NCI-H1436 treated with DMSO at 0.1 percent for 48 hours (cell line): ENCODE measurements at regions not wholly inside any gene's neighbourhood (a gene's known extent, or its start where the extent isn't known, plus 50 kb on each side); places are given as distances from the start of the nearest gene placed in this dataset.

Experiments used
- DNase-seq: peaks from one replicate; lab custom pipeline; 2025; lab: John Stamatoyannopoulos, UW

DNA sequence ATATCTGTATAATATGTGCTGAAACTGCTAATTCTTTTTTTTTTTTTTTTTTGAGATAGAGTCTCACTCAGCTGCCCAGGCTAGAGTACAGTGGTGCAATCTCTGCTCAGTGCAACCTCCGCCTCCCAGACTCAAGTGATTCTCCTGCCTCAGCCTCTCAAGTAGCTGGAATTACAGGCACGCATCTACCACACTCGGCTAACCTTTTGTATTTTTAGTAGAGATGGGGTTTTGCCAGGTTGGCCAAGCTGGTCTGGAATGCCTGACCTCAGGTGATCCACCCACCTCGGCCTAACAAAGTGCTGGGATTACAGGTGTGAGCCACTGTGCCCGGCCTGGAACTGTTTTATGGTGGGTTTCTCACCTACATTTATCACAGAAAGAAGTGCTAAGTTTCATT, 307.8 kb upstream of the STT3B start:
- DNase-seq: no peak

DNA sequence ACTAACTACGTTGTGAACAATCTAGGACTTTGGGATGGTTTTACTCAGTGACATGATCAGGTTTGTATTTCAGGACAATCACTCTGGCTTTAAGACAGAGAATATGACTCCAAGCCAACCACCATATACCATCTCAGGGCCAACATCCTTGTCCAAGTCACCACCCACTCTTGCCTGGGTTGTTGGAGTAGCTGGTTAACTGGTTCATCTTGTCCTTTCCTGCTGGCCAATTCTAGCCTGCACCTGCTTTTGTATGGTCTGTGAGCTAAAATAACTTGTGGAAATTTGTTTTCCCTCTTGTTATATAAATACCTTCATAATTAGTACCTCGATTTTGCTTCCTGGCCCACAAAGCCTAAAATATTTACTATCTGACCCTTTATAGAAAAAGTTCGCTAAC, 306.8 kb upstream of the STT3B start:
- no peak for DNase-seq

DNA sequence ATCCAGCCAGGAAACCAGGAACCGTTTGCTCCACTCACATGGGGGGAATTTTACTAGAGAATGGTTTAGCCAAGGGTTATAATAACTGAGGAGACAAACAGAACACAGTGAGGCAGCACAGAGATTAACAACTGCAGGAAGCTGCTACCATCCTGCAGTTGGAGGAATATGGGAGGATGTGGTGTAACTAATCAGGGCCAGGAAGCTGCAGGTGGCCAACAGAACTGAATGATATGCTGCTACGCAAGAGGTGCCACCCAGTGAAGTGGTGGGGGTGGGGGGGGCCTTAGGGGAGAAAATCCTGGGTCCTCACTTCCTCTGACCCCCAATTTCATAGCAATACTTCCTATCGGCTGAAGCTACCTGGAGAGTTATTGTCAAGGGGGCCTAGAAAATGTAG, 306.4 kb upstream of the STT3B start:
- DNase-seq: no peak

DNA sequence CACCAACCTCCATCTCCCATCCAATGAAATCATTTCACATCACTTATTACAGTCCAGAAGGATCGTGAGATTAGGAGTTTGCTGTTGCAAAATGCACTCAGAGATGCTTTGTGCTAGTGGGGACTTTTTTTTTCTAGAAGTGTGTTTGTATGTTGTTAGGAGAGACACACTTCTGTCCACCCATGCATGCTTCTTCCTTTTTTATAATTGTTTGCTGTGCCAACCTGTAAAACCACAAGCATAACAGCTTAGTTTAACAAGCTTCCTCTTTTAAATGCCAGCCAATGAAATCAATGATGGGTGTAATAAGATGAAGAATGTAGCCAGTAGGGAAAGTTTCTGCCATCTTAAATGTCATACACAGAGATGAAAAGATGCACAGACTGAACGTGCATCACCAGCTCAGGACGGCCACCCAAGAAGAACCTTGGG, 305.6 kb upstream of the STT3B start:
- DNase-seq: no peak

DNA sequence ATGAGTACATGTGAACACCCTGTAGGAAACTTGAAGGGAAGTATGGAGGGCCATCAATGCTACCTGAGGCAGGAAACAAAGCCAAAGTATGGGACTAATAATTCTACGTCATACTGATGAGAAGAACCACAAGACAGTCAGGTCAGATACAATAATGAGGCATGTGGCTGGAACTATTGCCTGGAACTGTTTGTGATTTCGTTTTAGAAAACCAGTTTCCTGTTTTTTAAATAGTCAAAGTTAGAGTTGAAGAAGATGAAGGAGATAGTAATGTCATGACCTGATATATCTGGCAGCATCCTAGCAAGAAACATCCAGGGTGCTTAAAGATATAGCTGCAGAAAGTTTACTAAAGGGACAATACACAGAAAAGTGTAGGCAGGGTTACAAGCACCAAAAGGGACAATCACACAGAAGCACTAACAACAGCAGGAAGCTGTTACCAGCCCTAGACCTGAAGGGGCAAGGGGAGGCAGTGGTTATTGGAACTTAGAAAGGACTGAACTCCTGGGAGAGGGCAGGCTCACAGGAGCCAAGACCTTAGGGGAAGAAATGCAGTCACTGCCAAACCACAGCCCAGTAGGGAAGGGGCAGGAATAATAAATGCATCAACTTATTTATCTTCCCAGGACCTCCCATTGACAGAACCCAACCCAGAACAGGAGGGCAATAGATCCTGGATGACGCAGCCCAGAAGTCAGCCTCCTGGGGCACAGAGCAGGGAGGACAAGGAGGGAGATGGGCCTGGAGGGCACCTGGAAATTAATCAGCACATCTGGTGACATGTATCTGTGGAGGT, 302.1 kb upstream of the STT3B start:
- DNase-seq: no peak

DNA sequence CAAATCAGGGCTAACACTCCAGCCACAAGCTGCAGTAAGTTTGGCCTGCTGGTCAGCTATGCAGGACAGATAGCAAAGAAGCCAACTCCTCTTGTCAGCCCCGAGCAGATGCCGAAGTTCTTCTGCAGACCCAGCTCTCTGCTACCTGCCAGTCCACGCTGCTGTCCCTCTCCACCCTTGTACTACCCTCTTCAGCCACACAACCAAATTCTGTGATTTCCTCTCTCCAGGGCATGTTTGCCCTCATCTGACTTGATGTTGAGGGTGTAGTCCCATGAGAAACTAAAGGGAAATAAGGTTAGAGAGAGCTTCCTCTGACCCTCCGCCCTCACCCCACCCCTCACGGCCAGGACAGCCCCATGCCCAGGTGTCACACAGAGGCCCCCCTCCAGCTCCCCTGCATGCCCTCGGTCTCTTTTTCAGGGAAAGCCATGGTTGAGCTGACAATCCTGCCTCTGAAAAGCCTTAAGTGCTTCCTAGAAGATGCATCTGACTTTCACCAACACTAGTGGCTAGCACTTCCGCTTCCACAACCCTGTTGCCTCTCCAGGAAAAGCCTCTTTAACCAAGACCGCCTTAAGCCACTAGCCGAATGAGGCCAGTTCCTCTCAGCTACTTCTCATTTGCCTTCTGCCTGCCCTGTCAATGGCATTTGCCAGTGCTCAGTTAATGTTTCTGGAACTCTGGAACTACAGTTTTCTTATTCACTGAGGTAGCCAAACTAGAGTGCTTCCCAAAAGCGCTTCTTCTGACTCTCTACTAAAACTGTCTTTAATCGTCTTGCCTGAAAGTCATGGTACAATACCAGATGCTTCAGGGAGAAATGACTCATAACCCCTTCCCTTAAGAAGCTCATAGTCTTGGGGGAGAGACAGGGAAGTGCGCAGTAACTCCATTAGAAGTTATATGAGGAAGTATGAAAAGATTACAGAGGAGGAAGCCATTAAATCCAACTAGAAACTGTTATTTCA, 300.4 kb upstream of the STT3B start:
- no peak for DNase-seq

DNA sequence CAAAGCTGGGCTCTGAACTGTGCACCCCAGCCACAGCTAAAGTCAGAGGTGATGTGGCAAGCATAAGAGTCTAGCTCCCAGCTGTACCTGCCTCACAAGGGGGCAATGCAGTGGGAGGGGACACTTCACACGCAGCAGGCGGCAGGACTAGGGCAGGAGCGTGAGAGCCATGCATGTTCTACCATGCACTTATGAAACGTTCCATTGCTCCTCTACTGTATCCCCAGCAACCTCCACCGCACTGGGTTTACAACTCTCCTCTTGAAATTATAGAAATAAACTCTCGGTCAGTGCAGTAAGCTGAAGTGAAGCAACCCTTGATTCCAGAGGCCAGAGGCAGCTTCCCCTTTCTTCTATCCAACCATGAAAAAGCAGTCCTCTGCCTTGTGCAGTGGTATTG, 298.6 kb upstream of the STT3B start:
- DNase-seq: no peak

DNA sequence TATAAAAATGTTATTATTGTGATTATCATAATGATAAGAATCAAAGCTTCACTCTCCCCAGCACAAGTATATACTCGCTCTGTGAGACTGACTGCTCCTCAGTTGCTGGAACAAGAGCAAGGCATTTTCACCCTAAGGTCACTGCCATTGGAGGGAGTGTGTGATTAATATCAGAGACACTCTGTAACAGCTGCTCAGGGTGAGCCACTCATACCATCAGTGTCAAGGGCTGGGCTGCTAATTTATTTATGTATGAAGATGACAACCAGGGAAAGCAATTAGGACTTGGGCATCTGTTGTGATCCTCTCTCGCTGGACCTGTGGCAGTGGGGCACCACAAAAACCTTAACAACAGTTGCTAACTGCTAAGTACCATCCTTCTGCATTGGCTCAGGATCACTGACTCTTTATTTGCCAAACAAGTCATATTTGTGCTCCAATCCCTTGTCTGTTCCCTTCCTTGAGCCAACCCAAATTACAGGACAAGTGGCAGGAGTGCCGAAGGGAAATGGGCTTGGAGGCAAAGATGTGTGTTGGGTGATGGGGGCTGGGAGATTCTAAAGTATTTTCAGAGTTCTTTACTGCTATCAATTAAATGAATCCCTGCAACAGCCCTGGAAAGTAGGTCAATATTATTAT, 297.5 kb upstream of the STT3B start:
- no peak for DNase-seq

DNA sequence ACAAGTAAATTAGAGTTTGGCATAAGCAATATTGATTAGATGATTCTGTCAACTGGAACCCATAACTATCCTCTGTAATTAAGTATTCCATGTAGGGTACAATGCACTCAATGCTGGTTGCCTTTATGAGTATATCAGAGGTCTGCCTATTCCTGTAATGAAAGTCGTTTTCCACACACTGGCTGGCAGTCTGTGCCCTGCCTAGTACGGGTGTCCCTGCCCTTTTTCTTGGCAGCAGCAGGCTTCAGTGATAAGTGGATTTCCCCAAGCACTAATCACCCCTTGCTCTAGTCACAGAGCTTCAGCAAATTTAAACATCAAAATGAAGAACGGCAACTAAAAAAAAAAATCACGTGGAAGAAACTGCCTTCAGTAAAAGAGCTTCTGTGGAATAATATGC, 294.8 kb upstream of the STT3B start:
- no peak for DNase-seq

DNA sequence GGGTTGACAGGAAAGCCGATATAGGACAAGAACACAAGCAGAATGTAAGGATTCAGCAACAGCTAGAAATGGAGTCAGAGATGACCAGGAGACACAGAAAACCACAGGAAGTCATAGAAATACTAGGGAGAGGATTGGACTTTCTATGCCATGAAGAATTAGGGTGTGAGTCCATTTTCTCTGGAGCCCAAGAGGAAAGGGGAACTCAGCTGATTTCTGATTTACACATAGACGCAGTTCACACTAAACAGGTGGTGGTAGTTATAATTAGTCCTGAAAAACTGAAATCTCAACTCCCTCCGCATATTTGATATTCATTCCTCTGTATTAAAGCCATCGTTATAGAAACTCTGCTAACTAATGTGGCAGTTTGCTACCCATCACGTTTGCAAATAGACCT, 292.7 kb upstream of the STT3B start:
- no peak for DNase-seq

DNA sequence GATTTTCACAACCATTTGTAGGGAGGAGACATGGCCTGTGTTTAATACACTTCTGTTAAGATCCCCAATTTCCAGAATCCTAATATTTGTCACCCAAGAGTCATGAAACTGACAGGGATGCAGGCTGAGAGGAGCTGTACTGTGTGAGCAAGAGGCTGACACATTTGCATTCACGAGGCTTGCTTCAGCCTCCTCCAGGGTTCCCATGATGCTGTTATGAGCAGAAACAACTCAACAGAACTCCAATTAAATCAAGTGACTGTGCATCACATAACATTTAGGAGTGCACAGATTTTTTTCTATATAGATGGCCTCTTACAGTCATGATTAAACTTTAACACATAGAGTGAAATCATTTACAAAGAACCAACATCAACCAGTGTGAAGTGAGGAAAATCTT, 292.3 kb upstream of the STT3B start:
- no peak for DNase-seq

DNA sequence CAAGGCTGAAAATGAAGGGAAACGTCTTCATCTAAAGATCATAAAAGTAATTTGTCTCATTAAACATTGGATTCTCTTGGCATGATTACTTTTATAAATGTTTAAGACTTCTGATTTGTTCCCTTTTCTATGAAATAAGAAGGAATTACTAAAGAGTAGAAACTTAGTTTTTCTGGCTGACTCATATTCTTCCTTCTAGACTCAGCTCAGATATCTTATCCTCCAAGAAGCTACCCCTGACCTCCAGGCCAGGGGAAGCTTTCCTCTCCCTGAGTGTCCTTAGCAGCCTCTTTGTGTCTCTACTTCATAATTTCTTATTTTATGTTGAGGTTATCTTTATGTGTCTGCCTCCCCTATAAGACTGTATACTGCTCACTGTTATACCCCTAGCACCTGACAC, 291.9 kb upstream of the STT3B start:
- DNase-seq: no peak

DNA sequence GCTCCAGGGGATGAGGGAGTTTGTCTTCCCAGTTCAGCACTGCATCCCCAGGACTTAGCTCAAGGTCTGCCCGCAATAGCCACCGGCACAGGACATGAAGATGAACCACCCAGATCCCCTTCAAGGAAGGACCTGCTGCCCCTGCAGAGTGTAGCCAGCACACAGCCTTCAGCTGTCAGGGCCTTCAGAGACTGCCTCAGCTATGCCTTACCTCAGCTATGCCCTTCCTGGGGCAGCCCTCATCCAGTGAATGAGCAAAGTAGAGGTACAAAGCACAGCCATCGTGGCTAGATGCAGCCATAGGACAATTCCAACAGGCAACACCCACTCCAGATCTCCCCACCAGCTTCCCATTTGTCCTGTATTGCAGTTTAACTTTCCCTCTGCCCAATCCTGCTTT, 291.2 kb upstream of the STT3B start:
- DNase-seq: no peak

DNA sequence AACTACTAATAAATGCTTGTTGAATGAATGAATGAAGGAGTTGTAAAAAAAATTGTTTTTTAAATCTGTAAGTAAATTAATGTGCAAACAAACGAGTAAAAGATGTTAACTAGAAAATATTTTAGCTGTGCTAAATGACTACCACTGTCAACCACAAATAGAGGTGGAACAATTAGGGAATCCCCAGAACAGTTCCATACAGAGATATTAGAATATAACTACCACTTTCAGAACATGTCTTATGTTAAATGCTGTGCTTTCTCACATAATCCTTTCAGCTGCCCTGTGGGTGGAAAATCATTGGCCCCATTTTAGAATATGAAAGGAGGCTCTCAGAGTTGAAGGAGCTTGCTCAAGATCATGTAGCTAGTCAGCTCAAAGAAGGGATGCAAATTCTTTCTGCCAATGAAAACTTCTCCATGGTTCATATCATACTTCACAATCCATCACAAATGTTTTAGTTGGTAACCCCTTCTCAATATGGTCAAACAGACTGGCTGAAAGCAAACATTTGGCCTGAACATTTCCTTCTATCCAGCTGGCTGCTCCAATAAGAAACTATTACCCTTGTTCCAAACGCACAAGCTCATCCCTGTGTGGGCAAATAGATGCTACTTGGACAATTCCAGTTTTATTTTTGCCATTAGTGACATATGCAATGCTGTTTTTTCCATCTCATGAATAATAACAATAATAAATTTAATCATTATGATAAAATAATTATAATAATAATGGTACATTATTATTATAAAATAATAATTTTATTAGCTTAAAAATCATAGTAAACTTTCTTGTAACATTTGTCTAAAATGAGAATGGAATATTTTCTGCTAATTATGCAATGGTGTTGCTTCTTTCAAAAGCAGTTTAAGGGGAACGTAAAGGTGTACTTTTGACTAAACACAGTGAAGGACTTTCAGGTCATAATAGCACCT, 290.4 kb upstream of the STT3B start:
- DNase-seq: no peak

DNA sequence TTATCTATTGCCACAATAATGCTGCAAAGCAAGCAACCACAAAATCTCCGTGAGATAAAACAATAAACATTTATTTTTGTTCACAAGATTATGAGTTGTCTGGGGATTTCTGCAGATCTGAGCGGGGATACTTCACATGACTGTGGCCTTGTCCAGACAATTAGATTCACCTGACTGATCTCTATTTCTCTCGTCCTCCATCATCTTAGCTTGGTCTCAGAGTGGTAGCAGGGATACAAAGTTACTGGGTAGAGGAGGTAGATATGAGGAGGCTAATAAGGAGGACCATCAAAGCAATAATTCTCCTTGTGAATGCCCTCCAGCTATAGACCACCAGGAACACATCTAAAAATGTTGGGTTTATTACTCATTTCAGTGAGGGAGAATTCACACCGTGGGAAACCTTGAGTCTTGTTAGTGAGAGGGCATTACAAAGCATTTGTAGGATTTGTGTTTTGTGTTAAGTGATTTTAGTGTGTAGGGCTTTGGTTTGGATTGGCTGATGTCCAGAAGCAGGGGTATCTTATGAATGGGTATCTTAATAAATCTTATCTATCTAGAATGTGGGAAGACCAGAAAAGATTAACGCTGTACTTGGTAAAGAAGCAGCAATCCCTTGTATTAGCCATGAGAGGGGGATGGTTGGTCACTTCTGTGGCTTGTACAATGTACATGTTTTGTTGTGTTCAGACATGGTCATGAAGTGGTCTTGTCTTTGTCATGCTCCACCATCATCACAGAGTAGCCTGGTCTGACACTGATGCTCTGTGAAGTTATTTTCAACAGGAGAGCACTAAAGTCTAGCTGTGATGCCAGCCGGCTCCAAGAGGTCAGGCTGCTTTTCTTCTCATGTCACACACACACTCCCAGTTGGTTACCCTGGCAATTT, 287.6 kb upstream of the STT3B start:
- DNase-seq: no peak

DNA sequence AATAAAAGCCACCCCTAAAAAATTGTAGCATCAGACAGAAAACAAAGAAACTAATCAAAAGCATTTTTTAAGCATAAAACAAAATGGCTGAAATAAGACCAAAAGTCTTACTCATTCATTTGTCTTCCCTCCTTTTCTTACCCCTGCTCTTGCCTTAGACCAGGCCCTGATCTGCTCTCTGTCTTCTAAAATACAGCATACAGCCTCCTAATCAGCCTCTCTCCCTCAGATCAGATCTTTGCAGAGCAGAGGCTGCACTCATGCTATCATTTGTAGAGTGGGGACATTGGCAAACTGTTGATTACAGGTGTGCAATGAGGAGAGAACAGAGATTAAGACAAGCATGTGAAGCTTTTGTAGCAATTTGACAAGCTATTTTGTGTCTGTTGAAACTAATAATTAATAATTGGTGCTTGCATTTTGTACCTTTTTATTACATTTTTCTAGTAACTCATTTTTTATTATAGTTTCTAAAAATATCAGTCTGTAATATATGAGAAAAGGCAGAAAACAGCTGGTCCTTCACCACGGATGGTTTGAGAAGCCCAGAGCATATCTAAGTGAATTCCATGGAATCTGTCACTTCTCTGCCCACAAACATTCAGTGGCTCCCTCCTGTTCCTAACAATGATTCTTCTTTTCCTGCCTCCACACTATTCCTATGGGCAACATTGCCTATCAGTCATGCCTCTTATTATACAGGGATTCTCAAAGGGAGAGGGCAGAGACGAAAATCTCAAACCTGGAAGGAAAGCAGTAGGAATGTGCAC, 286.2 kb upstream of the STT3B start:
- DNase-seq: no peak

DNA sequence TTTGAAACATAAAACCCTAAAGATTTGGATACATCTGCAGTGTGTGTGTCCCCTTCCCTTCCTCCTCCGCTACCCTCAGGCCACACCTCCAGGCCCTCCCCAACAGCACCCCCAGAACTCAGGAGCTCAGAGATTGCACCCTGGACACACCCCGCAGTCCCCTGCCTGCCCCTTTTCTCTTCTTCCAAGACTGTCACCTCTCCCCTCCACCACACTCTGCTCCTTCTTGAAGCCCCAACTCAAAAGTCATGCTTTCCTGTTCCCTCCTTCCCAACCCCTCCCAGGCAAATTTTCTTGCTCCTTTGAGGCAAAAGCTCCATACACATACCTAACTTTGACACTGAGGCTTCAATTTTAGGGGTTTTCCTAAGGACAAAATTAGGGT, 285.7 kb upstream of the STT3B start:
- DNase-seq: no peak

DNA sequence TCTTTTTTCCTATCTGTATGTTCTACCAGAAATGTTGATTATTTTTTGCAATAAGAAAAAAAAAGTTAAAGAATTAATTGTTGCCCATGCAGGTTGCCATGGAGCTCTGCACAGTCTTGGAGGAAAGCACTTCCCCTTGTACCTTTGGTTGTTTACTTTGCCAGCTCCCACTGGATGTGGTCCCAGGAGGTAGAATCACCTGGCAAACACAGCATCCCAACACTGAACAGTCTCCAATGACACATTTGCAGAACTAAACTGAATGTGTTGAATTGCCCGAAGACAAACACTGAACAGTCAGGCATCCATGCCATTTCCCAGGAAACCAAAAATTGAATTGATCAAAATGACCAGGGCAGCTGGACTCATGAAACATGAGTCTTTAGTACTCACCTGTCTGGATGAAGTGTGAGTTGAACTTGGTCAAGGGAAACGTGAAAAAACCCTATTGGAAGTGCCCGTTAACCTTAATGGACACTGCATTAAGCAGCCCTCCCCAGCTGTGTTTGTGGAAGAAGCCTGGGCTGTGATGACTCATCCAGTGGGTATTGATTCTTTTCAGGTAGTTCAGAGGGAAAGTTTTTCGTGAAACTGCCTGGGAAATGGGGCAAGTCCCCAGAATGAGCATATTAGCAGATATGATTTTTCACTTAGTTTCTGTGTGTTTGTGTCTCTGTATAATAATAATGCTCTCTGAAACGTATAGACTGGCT, 284.7 kb upstream of the STT3B start:
- no peak for DNase-seq

DNA sequence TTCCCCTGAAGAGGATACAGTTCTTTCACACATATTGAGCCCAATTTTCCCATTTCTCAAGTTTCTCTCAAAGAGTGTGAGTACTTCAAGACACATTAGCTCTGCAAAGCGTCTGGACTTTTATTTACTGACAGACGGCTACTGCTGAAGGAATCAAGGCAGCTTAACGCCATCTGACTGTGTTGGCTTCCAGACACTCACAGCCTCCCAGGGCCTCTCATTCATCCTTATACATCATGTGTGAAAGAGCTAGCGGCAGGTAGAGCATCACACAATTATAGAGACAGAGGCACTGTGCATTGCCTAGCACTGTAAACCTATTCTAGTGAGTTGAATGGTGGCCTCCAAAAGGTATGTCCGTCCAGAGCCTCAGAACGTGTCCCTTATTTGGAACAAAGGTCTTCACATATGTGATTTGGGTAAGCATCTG, 284.1 kb upstream of the STT3B start:
- no peak for DNase-seq
